Neuronal stem cell (in vitro differentiated cells): ENCODE measurements at regions not wholly inside any gene's neighbourhood (a gene's known extent, or its start where the extent isn't known, plus 50 kb on each side); places are given as distances from the start of the nearest gene placed in this dataset.

Experiments used
- DNase-seq: peaks from one replicate; pipeline ENCODE4 v3.0.0-alpha.2; 2013; ENCODE audit warnings: low spot score
- H2AFZ ChIP-seq: one replicate; pipeline ENCODE4 v1.6.1; 2013; ENCODE audit warnings: mild to moderate bottlenecking, low read length, inconsistent platforms
- H2AK5ac ChIP-seq: 2 replicates; pipeline ENCODE4 v1.6.1; 2013; ENCODE audit warnings: low read depth, mild to moderate bottlenecking, inconsistent platforms, low read length, moderate library complexity, mixed read lengths
- H2BK120ac ChIP-seq: 2 replicates; pipeline ENCODE4 v1.6.1; 2013; ENCODE audit warnings: low read depth, mild to moderate bottlenecking, inconsistent platforms, low read length, moderate library complexity, mixed read lengths
- H2BK12ac ChIP-seq: one replicate; pipeline ENCODE4 v1.6.1; 2013; ENCODE audit warnings: low read length, inconsistent platforms
- H2BK15ac ChIP-seq: 2 replicates; pipeline ENCODE4 v1.6.1; 2013; ENCODE audit warnings: mild to moderate bottlenecking, low read length, inconsistent platforms, mixed read lengths
- H2BK5ac ChIP-seq: one replicate; pipeline ENCODE4 v1.6.1; 2013; ENCODE audit warnings: inconsistent platforms, mild to moderate bottlenecking, low read length, moderate library complexity
- H3K14ac ChIP-seq: one replicate; pipeline ENCODE4 v1.6.1; 2013; ENCODE audit warnings: low read length, inconsistent platforms
- H3K18ac ChIP-seq: 2 replicates; pipeline ENCODE4 v1.6.1; 2013; ENCODE audit warnings: low read length, inconsistent platforms
- H3K23ac ChIP-seq: 2 replicates; pipeline ENCODE4 v1.6.1; 2013; ENCODE audit warnings: low read depth, mild to moderate bottlenecking, mixed read lengths, low read length, inconsistent platforms; ENCODE audit not compliant: poor library complexity
- H3K27ac ChIP-seq: replicated peaks from 3 replicates; pipeline ENCODE4 v1.5.1; 2013; ENCODE audit warnings: low read length, inconsistent platforms
- H3K27me3 ChIP-seq, 3 experiments: 2 replicates each; pipeline ENCODE4 v1.6.1; 2013; ENCODE audit warnings: low read length in 3 of 3, mild to moderate bottlenecking in 2 of 3, inconsistent platforms in 1 of 3, low read depth in 1 of 3, mixed read lengths in 1 of 3, moderate library complexity in 1 of 3; ENCODE audit not compliant: control insufficient read depth in 3 of 3, insufficient read depth in 3 of 3
- H3K36me3 ChIP-seq, 2 donors: replicated peaks in 1 of 2; 2 replicates each; pipeline ENCODE4 v1.6.1; 2013; ENCODE audit warnings: low read length in 2 of 2; ENCODE audit not compliant: control insufficient read depth in 2 of 2, insufficient read depth in 2 of 2
- H3K4ac ChIP-seq: 2 replicates; pipeline ENCODE4 v1.6.1; 2013; ENCODE audit warnings: inconsistent platforms, mild to moderate bottlenecking, low read length, moderate library complexity
- H3K4me1 ChIP-seq, 2 donors: 1 replicate in 1 of 2; 2 replicates in 1 of 2; pipeline ENCODE4 v1.6.1; 2013; ENCODE audit warnings: low read length in 2 of 2, low read depth in 1 of 2; ENCODE audit not compliant: control insufficient read depth in 2 of 2, insufficient read depth in 1 of 2
- H3K4me2 ChIP-seq: one replicate; pipeline ENCODE4 v1.6.1; 2013; ENCODE audit warnings: mild to moderate bottlenecking, low read length, inconsistent platforms; ENCODE audit not compliant: insufficient read depth, poor library complexity, severe bottlenecking
- H3K4me3 ChIP-seq, 2 donors: 2 replicates each; pipeline ENCODE4 v1.5.1; 2013; ENCODE audit warnings: low read length in 2 of 2, mild to moderate bottlenecking in 2 of 2, inconsistent platforms in 1 of 2, moderate library complexity in 1 of 2
- H3K79me1 ChIP-seq: one replicate; pipeline ENCODE4 v1.6.1; 2013; ENCODE audit warnings: low read depth, mild to moderate bottlenecking, inconsistent platforms, low read length, moderate library complexity
- H3K9ac ChIP-seq: one replicate; pipeline ENCODE4 v1.6.1; 2013; ENCODE audit warnings: mild to moderate bottlenecking, low read depth, low read length, inconsistent platforms; ENCODE audit not compliant: poor library complexity
- H3K9me3 ChIP-seq, 2 donors: replicated peaks in 1 of 2; 2 replicates each; pipeline versions ENCODE3 to v1.6.1; 2013; ENCODE audit warnings: low read length in 2 of 2, mild to moderate bottlenecking in 2 of 2, inconsistent platforms in 1 of 2, low read depth in 1 of 2, mixed read lengths in 1 of 2, moderate library complexity in 1 of 2; ENCODE audit not compliant: control insufficient read depth in 2 of 2, insufficient read depth in 1 of 2
- H4K8ac ChIP-seq: one replicate; pipeline ENCODE4 v1.6.1; 2013; ENCODE audit warnings: low read depth, mild to moderate bottlenecking, inconsistent platforms, low read length, moderate library complexity
- H4K91ac ChIP-seq: one replicate; pipeline ENCODE4 v1.6.1; 2013; ENCODE audit warnings: low read length, low read depth, mild to moderate bottlenecking, inconsistent platforms; ENCODE audit not compliant: poor library complexity
- WGBS, 2 donors: extraction: QIAGEN DNeasy Blood & Tissue Kit; methylation state at CpG; one replicate each; pipeline ENCODE4 v1.1.7; 2013; ENCODE audit warnings: missing lambda C conversion rate in 2 of 2, mixed read lengths in 1 of 2; ENCODE audit not compliant: insufficient read length in 2 of 2, insufficient replicate concordance in 1 of 2; ENCODE audit errors: extremely low coverage in 2 of 2; 5-methylcytosine and 5-hydroxymethylcytosine counted together

DNA sequence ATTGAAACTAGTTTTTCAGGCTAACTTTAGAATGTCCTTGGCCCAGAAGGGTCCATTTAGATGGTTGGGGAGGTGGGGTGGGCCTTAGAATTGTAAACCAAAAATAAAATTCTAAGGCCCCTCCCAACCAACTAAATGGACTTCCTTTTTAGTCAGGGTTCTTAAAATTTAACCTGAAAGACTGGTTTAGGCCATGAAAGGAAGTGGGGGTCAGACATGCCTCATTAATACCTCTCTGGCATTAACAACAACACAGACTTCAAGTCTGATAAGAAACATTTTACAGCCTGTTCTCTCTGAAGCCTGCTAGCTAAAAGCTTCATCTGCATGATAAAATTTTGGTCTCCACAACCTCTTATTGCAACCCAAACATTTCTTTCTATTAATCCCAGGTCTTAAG, 65.5 kb upstream of the TNC start:
- no peak overlapping the region for H3K4me3 ChIP-seq
- H3K18ac ChIP-seq, result no peak overlapping the region
- H2AK5ac ChIP-seq, result no peak overlapping the region
- H3K27me3 ChIP-seq, result no peaks in the 10 kb centered on the region
- no peak overlapping the region for H4K8ac ChIP-seq
- H3K79me1 ChIP-seq, result no peaks in the 10 kb centered on the region
- no peak for DNase-seq
- no peaks in the 10 kb centered on the region for H3K9me3 ChIP-seq
- no peak overlapping the region for H3K23ac ChIP-seq
- H3K36me3 ChIP-seq, result no peaks in the 10 kb centered on the region
- no peak overlapping the region for H4K91ac ChIP-seq
- H2BK15ac ChIP-seq, result no peak overlapping the region
- no peak overlapping the region for H2BK5ac ChIP-seq
- H3K9ac ChIP-seq, result no peak overlapping the region
- peaks cover 0 to 3% of the 10 kb centered on the region in 2 donors for H3K4me1 ChIP-seq
- no peak overlapping the region for H2BK12ac ChIP-seq
- H3K4me2 ChIP-seq, result no peak overlapping the region
- H3K4ac ChIP-seq, result no peak overlapping the region
- no peak overlapping the region for H2AFZ ChIP-seq
- no peak overlapping the region for H2BK120ac ChIP-seq
- no peak overlapping the region for H3K27ac ChIP-seq
- no peak overlapping the region for H3K14ac ChIP-seq

DNA sequence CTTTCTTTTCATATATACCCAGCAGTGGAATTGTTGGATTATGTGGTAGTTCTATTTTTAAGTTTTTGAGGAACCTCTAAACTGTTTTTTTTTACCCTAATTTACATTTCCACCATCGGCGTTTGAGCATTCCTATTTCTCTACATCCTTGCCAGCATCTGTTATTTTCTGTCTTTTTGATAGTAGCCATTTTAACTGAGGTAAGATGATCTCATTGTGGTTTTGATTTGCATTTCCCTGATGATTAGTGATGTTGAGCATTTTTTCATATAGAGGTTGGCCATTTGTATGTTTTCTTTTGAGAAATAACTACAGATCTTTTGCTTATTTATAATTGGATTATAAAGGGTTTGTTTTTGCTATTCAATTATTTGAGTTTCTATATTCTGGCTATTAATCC, 71.7 kb upstream of the TNC start:
- Histone ChIP-seq H3K9ac (no peak overlapping the region), H2BK5ac (no peak overlapping the region), H2BK12ac (no peak overlapping the region), H4K8ac (no peak overlapping the region), H3K36me3 (no peaks in the 10 kb centered on the region), H3K14ac (no peak overlapping the region), H3K4me3 (no peak overlapping the region), H2AK5ac (no peak overlapping the region), H3K23ac (no peak overlapping the region), H2BK15ac (no peak overlapping the region), H3K4me2 (no peak overlapping the region), H3K4me1 (no peaks in the 10 kb centered on the region), H3K9me3 (no peaks in the 10 kb centered on the region), H3K4ac (no peak overlapping the region), H2AFZ (no peak overlapping the region), H3K18ac (no peak overlapping the region), H4K91ac (no peak overlapping the region), H3K27me3 (no peaks in the 10 kb centered on the region), H3K79me1 (no peaks in the 10 kb centered on the region), H2BK120ac (no peak overlapping the region), H3K27ac (no peak overlapping the region)
- no peak for DNase-seq
- no CpG with 5 or more reads among the region's 2 CpGs for WGBS, 2 donors

- no peaks in the 10 kb centered on the region for H3K27me3 ChIP-seq
- DNase-seq, result no peak
- H2BK12ac ChIP-seq, result no peak overlapping the region
- no CpG with 5 or more reads among the region's 3 CpGs for WGBS, 2 donors
- no peak overlapping the region for H3K4ac ChIP-seq
- no peak overlapping the region for H2BK120ac ChIP-seq
- H3K9ac ChIP-seq, result no peak overlapping the region
- no peak overlapping the region for H2BK15ac ChIP-seq
- no peak overlapping the region for H2BK5ac ChIP-seq
- H3K14ac ChIP-seq, result no peak overlapping the region
- no peak overlapping the region for H3K23ac ChIP-seq
- no peak overlapping the region for H2AK5ac ChIP-seq
- no peak overlapping the region for H3K18ac ChIP-seq
- no peaks in the 10 kb centered on the region for H3K4me1 ChIP-seq
- H2AFZ ChIP-seq, result no peak overlapping the region
- no peak overlapping the region for H3K27ac ChIP-seq
- H3K79me1 ChIP-seq, result no peaks in the 10 kb centered on the region
- H4K8ac ChIP-seq, result no peak overlapping the region
- no peak overlapping the region for H3K4me2 ChIP-seq
- H3K9me3 ChIP-seq, result peaks cover 0 to 2% of the 10 kb centered on the region in 2 donors
- no peaks in the 10 kb centered on the region for H3K36me3 ChIP-seq
- no peak overlapping the region for H4K91ac ChIP-seq
- H3K4me3 ChIP-seq, result no peak overlapping the region
Observed at GRCh38 chr9:115191667-115192066, 73.7 kb upstream of the TNC start.

DNA sequence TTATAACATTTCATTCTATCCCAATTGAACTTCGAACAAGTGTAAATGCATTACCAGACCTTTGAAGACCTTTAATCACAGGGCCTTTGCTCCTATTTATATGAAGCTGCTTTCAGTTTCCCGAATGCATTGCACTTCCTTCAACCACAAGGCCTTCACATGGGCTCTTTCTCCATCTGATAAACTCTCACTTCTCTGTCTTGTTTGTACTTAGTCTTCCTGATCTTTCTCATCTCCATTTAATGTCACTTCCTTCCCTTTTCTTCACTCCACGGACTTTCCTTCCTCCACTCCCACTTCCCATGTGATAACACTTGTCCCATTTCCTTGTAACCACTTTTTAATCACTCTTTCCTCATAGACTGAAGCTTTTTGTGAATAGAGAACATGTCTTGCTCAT, 74.3 kb upstream of the TNC start:
- no peak overlapping the region for H2BK5ac ChIP-seq

More for the DNA sequence above, 74.3 kb upstream of the TNC start:
- Histone ChIP-seq H2AFZ (no peak overlapping the region), H3K79me1 (no peaks in the 10 kb centered on the region), H2AK5ac (no peak overlapping the region), H4K8ac (no peak overlapping the region), H2BK12ac (no peak overlapping the region), H4K91ac (no peak overlapping the region), H3K4me2 (no peak overlapping the region), H3K27ac (no peak overlapping the region), H3K4ac (no peak overlapping the region), H3K27me3 (no peaks in the 10 kb centered on the region), H3K36me3 (no peaks in the 10 kb centered on the region), H3K4me1 (no peaks in the 10 kb centered on the region), H3K4me3 (no peak overlapping the region), H3K9ac (no peak overlapping the region), H3K9me3 (peaks cover 0 to 2% of the 10 kb centered on the region in 2 donors), H3K23ac (no peak overlapping the region), H2BK15ac (no peak overlapping the region), H3K18ac (no peak overlapping the region), H3K14ac (no peak overlapping the region), H2BK120ac (no peak overlapping the region)
- DNase-seq, result no peak
- WGBS, 2 donors, result no CpG with 5 or more reads among the region's 3 CpGs
